HTR-8/SVneo (cell line): ENCODE measurements at regions not wholly inside any gene's neighbourhood (a gene's known extent, or its start where the extent isn't known, plus 50 kb on each side); places are given as distances from the start of the nearest gene placed in this dataset.
A peak's percentile ranks its signal among the peaks of the same experiment; 100 is the strongest.

ENCODE experiments used
- DNase-seq: peaks from one replicate; pipeline ENCODE4 v3.0.0; 2011; ENCODE audit warnings: low spot score, mixed read lengths; ENCODE audit not compliant: insufficient read length
- FAIRE-seq: peaks from 2 replicates; lab custom pipeline; 2011; peaks lifted over from hg19 to GRCh38; lab: Jason Lieb, UNC

DNA sequence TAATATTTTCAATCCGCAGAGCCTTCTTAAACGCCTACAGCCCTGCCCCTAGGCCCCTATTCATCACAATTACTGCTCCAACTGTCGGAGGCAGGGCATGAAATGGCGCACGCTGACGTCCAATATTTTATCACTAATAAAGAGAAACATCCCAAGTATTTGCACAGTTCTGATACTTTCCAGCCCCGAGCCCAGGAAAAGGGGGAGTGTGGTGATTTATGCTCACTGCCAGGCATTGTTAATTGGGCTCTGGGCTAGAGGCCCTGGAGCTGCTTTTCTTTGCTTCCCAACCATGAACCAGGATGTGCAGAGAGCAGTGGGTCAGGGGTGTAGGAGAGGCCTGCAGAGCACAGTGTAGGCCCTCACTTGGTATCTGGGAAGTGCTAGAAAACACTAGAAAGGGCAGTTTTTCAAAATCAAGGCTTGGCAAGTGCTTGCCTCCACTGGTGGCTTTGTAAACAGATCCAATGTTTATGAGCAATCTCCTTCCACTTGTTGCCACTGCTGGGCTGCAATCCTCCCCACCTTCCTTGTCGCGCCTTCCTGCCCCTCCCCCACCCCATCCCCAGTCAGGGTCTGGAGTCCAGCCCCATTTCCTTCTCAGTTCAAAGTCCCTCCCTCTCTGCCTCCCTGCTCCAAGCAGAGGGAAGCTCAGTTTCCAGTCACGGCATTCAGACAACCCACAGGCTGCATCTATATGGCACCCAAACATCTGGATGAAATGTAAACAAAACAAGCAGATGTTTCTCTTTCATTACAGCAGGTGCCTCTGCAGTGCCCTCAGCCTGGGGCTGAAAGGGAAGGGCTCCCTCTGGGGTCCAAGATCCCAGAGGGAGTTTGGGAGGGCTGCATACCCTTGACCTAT lies 83.9 kb upstream of the PKDCC start:
- FAIRE-seq, result peak; percentile 28
- DNase-seq, result peak; percentile 55

DNA sequence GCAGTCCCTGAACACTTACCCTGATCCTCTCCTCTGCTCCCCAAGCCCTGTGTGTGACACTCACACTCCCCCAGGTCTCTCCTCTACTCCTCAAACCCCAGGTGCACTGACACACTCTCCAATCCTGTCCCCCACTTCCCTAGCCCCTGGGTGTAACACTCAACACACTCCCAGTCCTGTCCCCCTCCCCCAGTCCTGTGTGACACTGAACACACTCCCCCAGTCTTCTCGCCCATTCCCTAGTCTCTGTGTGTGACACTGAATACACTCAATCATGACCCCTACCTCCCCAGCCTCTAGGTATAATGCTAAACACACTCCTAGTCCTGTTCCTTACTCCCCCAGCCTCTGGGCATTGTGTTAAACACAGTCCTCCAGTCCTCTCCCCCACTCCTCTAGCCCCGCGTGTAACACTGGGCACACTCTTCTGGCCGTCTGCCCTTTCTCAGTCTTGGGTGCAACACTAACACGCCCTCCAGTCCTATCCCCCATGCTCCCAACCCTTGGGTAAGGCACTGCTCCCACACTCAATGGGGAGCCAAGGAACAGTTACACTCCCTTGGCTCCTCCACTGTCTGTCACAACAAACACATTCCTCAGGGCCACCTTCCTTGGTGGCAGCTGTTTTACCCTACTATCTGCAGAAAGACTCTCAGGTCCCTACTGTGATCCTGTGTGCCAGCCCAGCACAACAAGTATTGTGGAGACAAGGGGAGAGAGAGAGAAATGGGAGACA lies 82.5 kb upstream of the PKDCC start:
- no peak for DNase-seq
- FAIRE-seq, result peak; percentile 23

DNA sequence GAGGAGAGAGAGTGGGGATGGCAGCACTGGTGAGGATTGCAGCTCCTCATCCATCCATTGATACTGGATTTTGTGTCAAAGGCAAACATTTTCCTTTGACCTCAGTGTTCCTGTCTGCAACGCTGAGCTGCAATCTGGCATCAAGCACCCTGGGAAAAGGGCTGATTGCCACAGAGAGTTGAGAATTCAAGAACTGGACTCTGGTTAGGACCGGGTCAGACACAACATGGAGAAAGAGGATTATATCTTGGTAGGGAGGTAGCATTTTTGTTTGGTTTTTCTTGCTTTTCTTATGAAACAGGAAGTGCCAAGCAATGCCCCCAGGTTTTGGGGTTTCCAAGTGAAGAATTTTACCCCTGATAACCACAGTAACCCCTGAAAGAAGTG lies 81.9 kb upstream of the PKDCC start:
- FAIRE-seq, result peak; percentile 31
- DNase-seq, result no peak

DNA sequence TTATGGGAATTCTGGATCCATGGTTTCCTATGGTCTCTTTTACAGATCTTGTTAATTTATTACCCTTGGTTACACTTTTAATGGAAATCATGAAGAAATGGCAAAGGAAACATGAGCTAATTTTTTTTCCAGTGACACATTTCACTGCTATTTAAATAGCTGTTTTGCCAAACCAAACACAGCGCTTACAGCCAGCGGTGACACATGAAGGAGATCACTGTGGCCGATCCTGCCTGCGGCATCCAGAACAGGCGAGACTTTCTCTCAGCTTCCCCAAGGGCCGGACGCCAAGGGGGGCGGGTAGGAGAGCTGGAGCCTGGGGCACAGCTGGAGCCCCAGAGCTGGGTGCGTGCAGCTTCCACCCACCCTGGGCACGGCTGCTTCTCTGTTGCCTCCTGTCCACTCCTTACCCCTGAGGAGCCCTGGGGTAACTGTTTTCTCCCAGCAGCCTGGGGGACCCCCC lies 81.4 kb upstream of the PKDCC start:
- peak; percentile 91 for DNase-seq
- peak; percentile 82 for FAIRE-seq

DNA sequence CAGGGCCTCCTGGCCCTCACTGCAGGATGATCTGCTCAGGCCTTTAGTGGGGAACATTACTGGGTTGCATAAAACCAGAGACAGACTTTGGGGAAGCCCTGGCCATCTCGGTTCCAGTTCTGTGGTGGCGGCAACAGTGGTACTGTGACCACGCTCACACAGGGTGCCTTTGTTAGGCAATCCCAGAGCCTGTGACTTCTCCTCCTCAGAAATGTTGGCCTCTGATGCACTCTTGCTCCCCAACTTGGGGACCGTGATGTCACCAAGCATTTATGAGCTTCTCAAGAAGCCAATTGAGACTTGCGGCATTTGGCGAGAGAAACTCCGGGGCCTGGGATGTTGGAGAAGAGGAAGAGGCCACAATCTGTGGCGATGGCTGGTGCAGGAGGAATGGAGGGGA lies 80.9 kb upstream of the PKDCC start:
- DNase-seq, result no peak
- no peak for FAIRE-seq

DNA sequence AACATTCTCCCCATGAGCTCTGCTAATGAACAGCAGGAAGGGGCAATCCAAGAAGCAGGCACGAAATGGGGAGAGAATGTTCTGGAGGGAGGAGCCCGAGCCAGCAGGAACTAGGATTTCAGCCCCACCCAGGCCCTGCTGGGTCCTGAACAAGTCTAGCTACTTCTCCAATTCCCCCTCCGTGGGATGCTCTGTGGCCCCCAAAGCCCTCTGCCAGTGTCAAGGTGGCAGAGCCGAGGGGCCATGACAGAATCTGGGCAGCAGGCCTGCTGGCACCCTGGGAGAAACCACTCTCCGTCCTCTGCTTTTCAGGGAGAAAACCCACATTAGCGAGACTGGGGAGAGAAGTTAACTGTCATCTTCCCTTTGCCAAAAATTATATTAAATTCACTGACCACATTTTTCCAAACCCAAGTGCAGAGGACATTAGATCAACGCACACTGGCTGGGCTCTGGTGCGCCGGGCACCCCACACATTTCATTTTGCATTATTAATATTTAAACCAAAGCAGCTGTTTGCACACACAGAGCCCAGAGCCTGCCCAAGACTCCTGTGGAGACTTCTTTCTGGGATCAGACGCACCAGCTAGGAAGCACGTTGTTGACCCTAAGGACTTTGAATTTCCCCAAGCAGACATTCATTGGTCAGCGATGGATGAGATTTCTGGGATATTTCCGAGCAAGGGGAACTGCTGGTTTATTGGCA lies 80.2 kb upstream of the PKDCC start:
- no peak for DNase-seq
- no peak for FAIRE-seq

DNA sequence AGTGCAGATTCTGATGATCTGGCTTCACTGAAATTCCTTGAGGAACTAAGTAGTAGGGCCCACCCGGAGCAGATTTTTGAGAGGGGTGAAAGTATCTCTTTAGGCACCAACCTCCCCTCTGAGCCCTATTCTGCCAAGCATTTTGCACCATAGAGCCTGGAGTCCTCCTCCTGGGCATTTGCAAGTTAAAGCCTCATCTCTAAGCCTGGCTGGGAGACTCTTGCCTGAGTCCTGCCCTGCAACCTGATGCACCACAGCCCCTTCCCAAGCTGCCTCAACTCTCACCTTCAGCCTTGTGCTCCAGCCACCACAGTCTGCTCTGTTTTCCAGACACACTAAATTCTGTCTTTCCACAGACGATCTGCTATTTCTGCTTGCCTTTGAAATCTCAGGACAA lies 79.6 kb upstream of the PKDCC start:
- no peak for DNase-seq
- FAIRE-seq, result no peak

DNA sequence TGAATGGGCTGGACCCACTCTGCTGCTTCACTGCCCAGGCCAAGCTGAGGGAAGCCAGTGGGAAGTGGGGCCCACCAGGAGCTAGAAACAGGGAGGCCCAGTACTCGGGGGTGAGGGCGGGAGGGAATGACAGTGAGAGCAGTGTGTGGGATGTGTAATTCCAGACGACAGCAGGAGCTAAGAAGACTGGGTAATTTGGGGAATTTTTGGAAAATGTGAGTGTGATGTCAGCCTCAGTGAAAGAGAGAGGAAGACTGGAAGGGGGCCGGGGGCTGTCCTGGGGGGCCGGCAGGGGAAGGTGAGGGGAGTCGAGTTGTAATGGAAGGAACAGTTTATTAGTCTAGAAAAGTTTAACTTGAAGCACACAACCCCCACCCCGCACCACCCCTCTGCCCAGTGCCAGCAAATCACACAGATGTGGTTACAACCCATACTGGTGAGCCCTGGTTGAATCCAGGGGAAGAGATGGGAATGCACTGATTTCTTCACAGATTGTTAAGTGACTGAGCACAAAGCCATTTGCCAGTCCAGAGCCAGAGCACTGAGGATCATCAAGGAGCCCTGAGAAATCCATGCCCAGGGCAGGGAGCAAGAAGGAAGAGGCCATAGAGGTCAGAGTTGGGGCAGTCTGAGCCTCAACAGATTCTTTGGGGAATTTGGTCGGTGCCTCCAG lies 76.7 kb upstream of the PKDCC start:
- no peak for DNase-seq
- no peak for FAIRE-seq

DNA sequence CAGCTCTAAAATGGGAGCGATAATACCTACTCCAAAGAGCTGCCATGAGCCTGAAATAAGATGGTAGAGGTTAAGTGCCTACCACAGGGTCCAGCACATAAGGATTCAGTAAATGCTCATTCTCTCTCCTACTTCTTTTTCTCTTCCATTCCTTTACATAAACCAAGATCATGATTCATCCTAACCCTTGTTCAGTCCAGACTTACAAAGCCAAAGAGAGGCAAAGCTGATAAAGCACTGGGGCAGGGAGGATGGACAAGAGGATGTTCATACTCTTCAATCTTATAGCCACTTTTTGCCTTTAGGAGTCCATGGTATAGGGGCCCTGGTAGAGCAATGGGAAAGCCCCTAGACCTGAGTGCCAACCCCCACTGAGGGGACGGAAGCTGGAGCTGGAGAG lies 75.6 kb upstream of the PKDCC start:
- DNase-seq (no peak), FAIRE-seq (no peak)

DNA sequence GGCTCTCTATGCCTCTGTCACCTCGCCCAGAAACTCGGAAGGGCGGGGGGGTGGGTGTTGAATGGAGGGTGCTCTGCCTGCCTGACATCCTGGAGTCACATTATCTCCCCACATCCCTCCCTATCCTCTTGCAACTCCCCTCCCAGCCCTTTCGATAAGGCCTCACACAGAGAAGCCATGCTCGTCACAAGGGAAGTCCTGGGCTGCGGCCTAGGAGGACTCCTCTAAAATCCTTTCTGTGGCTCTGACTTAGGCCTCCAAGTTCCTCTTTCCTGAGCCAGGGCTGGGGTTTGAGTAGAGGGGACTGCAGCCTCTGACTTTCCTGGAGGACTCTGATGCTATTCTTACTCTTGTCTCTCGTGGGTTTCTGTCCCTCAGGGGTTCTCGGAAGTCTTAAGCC lies 75.0 kb upstream of the PKDCC start:
- no peak for DNase-seq
- FAIRE-seq, result no peak

DNA sequence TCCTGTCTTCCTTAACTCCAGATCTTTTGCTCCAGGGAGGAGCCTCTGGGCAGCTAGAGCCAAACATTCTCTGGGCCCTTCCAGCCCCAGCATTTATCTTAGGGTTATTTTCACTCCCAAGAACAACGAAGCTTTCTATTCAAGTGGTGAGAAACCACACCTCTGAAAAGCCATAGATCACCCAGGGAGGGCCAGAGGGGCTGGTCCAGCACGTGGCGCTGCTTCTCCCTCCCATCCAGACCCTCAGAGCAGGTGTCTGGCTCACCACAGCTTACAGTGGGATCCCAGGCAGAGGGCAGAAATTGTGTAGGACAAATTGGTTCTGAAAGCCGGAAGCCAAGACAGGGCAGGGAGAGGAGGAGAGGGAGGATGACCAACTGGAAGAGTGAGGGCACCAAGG lies 74.0 kb upstream of the PKDCC start:
- DNase-seq, result no peak
- no peak for FAIRE-seq

DNA sequence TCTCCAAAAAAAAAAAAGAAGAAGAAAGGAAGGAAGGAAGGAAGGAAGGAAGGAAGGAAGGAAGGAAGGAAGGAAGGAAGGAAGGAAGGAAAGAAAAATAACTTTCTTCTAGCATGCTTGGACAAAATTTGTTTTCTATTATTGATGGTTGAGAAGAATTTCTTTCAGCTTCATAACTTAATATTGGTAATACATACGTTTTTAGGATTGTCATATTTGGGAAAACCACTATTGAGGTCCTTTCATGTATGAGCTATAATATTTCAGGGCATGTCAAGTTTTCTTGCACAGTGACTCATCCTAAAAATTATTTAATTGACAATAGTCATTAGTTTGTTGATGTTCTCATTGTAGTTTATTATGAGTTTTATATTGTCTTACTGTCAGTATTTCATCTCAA lies 66.4 kb upstream of the PKDCC start:
- FAIRE-seq (no peak), DNase-seq (no peak)

DNA sequence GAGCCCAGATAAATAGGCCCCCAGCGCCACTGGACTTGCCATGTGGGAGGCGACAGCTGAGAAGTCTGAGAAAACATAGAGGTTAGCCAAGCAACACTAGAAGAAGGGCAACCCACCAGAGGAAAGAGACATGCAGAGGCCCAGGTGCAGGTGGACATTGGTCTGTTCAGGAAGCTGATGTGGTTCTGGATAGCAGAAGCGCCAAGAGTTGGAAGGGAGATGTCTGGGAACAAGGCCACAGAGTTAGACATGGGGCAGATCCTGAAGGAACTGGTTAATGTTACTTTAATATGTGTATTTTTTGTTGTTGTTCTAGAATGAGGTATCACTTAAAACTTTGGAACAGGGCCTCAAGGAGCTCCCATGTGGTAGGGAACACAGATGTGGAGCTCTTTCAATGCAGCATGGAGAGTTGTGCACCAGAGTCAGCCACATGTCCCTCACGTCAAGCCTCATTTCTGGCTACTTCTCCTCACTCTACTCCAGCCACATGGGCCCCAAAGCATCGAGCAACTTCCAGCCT lies 62.2 kb upstream of the PKDCC start:
- DNase-seq (no peak), FAIRE-seq (no peak)

DNA sequence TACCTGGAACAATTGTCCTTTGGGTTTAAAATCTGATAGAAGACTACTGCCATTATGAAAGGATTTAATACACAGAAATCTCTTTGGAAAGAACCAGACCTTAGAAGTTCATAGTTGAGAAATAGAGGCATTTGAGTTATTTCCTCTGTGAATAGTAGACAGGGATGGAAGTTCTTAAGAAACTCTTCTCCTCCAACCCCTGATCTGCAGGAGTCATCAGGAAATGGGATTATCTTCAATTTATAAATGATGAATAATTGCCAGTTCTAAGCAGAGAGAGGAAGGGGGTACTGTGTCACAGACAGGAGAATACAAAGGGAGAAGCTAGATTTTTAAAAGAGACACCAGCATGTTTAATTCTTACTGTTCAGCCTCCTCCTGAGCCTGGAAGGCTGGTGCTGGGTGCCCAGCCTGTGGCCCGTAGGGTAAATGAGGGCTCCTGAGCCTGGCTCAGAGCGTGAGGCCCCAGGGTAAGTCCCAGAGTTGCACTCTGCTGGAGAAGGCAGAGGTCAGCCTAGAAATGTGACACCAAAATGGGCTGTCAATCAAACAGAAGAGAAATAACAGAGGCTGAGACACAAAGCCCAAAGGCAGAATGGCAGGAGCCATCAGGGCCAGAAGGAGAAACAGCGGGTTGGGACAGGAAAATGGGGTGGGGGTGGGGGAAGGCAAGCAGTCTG lies 58.2 kb upstream of the PKDCC start:
- DNase-seq, result peak; percentile 52
- FAIRE-seq, result no peak

DNA sequence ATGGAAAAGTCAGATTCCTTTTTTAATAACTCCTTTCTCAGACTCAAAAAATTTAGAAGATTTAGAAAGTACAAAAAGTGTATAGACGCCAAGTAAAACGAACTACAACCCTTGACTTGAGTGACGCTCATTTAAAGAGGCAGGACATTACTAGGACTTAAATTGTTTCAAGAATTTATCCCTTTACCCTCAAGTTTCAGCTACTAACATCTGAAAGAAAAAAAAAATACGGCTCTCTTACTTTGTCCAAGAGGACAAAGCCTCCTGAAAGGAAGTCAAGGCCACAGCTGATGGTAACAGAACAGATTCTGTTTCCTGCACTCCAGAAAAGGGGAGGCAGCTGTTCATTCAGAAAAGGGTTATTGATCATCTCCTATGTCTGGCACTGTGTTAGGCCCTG lies 57.6 kb upstream of the PKDCC start:
- no peak for DNase-seq
- FAIRE-seq, result no peak

DNA sequence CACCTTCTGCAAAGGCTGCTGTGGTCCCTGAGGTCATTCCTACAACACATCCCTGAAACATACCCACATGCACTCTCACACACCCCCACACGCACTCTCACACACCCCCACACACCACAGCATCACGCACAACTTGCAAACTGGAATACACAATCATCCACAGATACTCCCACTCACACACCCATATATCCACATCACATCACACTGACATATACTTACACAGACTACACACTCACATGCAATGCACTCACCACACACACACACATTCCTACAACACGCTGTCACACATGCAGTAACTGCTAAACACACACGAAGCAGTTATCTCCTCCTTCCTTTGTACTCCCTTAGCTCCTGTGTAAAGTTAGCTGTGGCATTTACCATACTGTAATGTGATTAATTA lies 57.1 kb upstream of the PKDCC start:
- FAIRE-seq, result peak; percentile 99

DNA sequence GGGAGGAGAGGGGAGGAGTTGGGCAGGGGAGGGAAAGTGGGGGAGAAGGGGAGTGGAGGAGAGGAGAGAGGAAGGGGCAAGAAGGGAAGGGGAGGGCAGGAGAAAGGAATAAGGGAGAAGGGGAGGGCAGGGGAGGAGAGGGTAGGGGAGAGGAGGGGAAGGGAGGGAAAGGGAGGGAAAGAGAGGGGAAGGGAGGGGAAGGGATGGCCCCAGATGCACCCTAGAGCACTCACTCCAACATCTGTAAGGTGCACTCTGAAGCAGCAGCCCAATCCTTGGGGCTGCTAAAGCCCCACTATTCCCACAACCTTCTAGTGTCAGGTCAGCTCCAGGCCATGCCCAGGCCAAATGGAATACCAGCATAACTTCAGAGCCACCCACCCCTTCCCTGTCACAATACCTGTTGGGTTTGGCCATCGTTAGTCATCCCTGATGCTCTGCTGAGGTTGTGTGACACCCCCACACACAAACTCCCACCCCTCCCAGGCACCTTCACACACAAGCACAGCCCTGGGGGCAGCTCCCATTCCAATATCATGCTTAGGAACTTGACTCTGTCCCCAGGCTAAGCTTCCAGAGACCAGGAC lies 55.7 kb upstream of the PKDCC start:
- DNase-seq (no peak), FAIRE-seq (no peak)

More for the DNA sequence above, 57.1 kb upstream of the PKDCC start:
- DNase-seq, result no peak

DNA sequence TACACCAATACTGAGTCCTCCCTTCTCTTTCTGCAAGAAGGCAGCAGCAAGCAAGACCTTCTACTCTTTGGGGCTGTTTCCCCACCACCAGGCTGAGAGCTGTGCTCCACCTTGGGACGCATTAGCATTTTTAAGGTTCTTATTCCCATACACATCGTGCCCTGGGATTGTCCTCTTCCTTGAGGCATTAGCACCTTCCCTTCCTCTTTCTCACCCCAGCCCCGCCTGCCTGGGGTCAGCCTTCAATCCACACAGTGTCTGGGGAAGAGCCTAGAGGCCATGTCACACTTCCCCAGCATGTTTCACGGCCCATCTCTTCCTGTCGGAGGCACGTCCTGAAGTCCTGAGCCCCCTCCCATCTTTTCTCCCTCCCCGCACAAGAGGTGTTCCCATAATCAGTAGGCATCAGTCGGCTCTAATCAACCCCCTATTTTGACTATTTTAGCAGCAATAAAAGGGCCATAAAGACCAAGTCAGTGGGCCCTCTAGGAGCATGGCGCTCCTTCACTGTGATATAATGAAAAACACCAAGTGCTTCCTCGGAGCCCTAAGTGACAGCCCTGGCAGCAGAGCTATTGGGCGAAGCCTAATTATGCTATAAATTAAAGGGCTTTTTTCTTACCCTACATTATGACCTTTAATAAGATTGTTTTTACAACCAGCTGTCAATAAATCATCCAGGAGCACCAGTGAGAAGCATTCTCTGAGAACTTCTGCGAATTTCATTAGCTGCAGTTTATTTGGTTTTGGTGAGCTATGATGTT lies 55.0 kb upstream of the PKDCC start:
- no peak for DNase-seq
- no peak for FAIRE-seq
